Tibial nerve (tissue), 4 donors: ENCODE measurements at regions not wholly inside any gene's neighbourhood (a gene's known extent, or its start where the extent isn't known, plus 50 kb on each side); places are given as distances from the start of the nearest gene placed in this dataset.

Experiments
- DNase-seq, 2 donors: peaks; one replicate each; pipeline ENCODE4 v3.0.0-alpha.2; 2019; ENCODE audit warnings: low spot score in 2 of 2
- H3K27ac ChIP-seq, 4 donors: fragments of 200-600 bp; sonication (generic) in 3 of 4; one replicate each; pipeline ENCODE4 v1.5.1; 2017 to 2019; ENCODE audit warnings: mild to moderate bottlenecking in 1 of 4
- H3K27me3 ChIP-seq, 2 donors: fragments of 200-600 bp; sonication (generic) in 1 of 2; one replicate each; pipeline versions ENCODE4 v1.5.1 to v1.6.0; 2017 to 2019
- H3K36me3 ChIP-seq, 3 donors: fragments of 200-600 bp; sonication (generic); one replicate each; pipeline ENCODE4 v1.5.1; 2018 to 2019
- H3K4me1 ChIP-seq, 4 donors: fragments of 200-600 bp; sonication (generic) in 3 of 4; one replicate each; pipeline ENCODE4 v1.5.1; 2017 to 2019
- H3K4me3 ChIP-seq, 4 donors: fragments of 200-600 bp; sonication (generic) in 3 of 4; one replicate each; pipeline ENCODE4 v1.5.1; 2017 to 2019; ENCODE audit warnings: mild to moderate bottlenecking in 1 of 4, moderate library complexity in 1 of 4
- H3K9me3 ChIP-seq, 4 donors: fragments of 200-600 bp; sonication (generic) in 3 of 4; one replicate each; pipeline ENCODE4 v1.5.1; 2017 to 2019
- CTCF ChIP-seq, 5 experiments: fragments of 200-600 bp in 3 of 5; fragments of 450-650 bp in 2 of 5; sonication (generic) in 3 of 5; IDR thresholded peaks; one replicate each; pipeline ENCODE4 v1.5.1; 2016 to 2019; ENCODE audit warnings: antibody characterized with exemption in 5 of 5, mild to moderate bottlenecking in 3 of 5, moderate library complexity in 2 of 5
- EP300 ChIP-seq, 2 donors: sonication (generic); formaldehyde crosslinking; IDR thresholded peaks; one replicate each; pipeline ENCODE4 v1.6.1; 2017; ENCODE audit warnings: antibody characterized with exemption in 2 of 2, mild to moderate bottlenecking in 1 of 2
- POLR2A ChIP-seq, 2 donors: fragments of 450-650 bp; IDR thresholded peaks; one replicate each; pipeline ENCODE4 v1.6.1; 2017; ENCODE audit warnings: antibody characterized with exemption in 2 of 2, mild to moderate bottlenecking in 2 of 2, moderate library complexity in 2 of 2
- WGBS, 2 donors: methylation state at CpG; one replicate each; pipeline ENCODE4 v1.1.5; 2018; 5-methylcytosine and 5-hydroxymethylcytosine counted together

- TF ChIP-seq CTCF (IDR thresholded peaks at IDR 0.05) (no peak), POLR2A (IDR thresholded peaks at IDR 0.05) (no peak), EP300 (IDR thresholded peaks at IDR 0.05) (no peak)
- Histone ChIP-seq H3K4me3 (no peak overlapping the region), H3K36me3 (no peaks in the 10 kb centered on the region), H3K9me3 (no peaks in the 10 kb centered on the region), H3K27me3 (no peaks in the 10 kb centered on the region), H3K4me1 (no peaks in the 10 kb centered on the region), H3K27ac (no peak overlapping the region)
- no peak for DNase-seq
- WGBS, 2 donors = 95 to 99% methylated on average over 4 of the region's 4 CpGs
These were observed 660.6 kb upstream of the TENM3 start for GRCh38 chr4:181582595-181582994.

GRCh38 chr4:181588733-181589302, 654.4 kb upstream of the TENM3 start:
- H3K4me3 ChIP-seq = no peak overlapping the region
- WGBS, 2 donors = 66 to 72% methylated on average over 4 of the region's 4 CpGs
- peaks cover 0 to 4% (median 0%) of the 10 kb centered on the region in 4 donors for H3K9me3 ChIP-seq
- no peak overlapping the region for H3K27ac ChIP-seq
- H3K27me3 ChIP-seq = no peaks in the 10 kb centered on the region
- DNase-seq = no peak
- H3K4me1 ChIP-seq = no peaks in the 10 kb centered on the region
- H3K36me3 ChIP-seq = no peaks in the 10 kb centered on the region
- TF ChIP-seq POLR2A (IDR thresholded peaks at IDR 0.05) (no peak), EP300 (IDR thresholded peaks at IDR 0.05) (no peak), CTCF (IDR thresholded peaks at IDR 0.05) (no peak)

- Histone ChIP-seq H3K9me3 (peaks cover 0 to 4% (median 0%) of the 10 kb centered on the region in 4 donors), H3K36me3 (no peaks in the 10 kb centered on the region), H3K27ac (peak overlapping the region in 1 of 4 donors; percentile 62), H3K4me1 (no peaks in the 10 kb centered on the region), H3K27me3 (no peaks in the 10 kb centered on the region), H3K4me3 (no peak overlapping the region)
- no peak for DNase-seq
- WGBS, 2 donors = 43 to 45% methylated on average over 5 of the region's 5 CpGs
- TF ChIP-seq CTCF (IDR thresholded peaks at IDR 0.05) = no peak
- no peak for TF ChIP-seq POLR2A (IDR thresholded peaks at IDR 0.05)
- TF ChIP-seq EP300 (IDR thresholded peaks at IDR 0.05) = no peak
These were observed 650.9 kb upstream of the TENM3 start for GRCh38 chr4:181592221-181592745.

- Histone ChIP-seq H3K27me3 (no peaks in the 10 kb centered on the region), H3K4me1 (no peaks in the 10 kb centered on the region), H3K4me3 (no peak overlapping the region), H3K27ac (no peak overlapping the region), H3K9me3 (peaks cover 0 to 4% (median 0%) of the 10 kb centered on the region in 4 donors), H3K36me3 (no peaks in the 10 kb centered on the region)
- TF ChIP-seq EP300 (IDR thresholded peaks at IDR 0.05) (no peak), POLR2A (IDR thresholded peaks at IDR 0.05) (no peak), CTCF (IDR thresholded peaks at IDR 0.05) (no peak)
- DNase-seq = no peak
- WGBS, 2 donors = 43 to 65% methylated on average over 2 of the region's 2 CpGs
These were observed 649.5 kb upstream of the TENM3 start for GRCh38 chr4:181593703-181594102.

GRCh38 chr4:181594188-181594587, 649.0 kb upstream of the TENM3 start:
- Histone ChIP-seq H3K27me3 (no peaks in the 10 kb centered on the region), H3K4me3 (no peak overlapping the region)

More at GRCh38 chr4:181594188-181594587, 649.0 kb upstream of the TENM3 start:
- no peak for TF ChIP-seq POLR2A (IDR thresholded peaks at IDR 0.05)
- no peak for TF ChIP-seq CTCF (IDR thresholded peaks at IDR 0.05)
- TF ChIP-seq EP300 (IDR thresholded peaks at IDR 0.05) = no peak
- H3K36me3 ChIP-seq = no peaks in the 10 kb centered on the region
- H3K9me3 ChIP-seq = peaks cover 0 to 4% (median 0%) of the 10 kb centered on the region in 4 donors
- H3K4me1 ChIP-seq = no peaks in the 10 kb centered on the region
- no peak overlapping the region for H3K27ac ChIP-seq
- DNase-seq = no peak
